ENCODE measurements at regions not wholly inside any gene's neighbourhood (a gene's known extent, or its start where the extent isn't known, plus 50 kb on each side); places are given as distances from the start of the nearest gene placed in this dataset.

DNA sequence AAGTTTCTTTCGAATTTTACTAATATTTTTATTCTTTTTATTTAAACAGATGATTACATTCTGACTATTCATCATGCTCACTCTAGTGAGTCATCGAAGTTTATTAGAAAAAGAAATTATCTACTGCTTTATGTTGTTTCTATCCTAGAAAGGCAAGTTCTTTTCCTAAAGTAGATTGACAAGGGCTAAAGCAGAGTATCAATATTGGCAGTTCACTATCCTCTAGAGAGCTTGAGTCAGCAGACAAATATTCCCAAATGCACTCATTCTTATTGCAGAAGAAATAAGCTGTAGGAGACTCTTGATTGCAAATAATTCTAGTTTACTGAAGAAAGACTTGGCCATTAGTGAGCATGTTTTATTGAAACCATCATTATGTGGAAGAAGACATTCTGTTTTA is 911.8 kb downstream of the CENPC start:
- Histone ChIP-seq H3K4me3 (replicated peaks in 1 of 4; ENCODE audit: control extremely low read depth in 1 of 4, insufficient read depth in 1 of 4, low read depth in 3 of 4, low read length in 4 of 4) (no peak overlapping the region), H3K9me3 (ENCODE audit: control insufficient read depth, insufficient read depth, low read depth, low read length) (no peaks in the 10 kb centered on the region), H3K4me2 (ENCODE audit: extremely low read depth, insufficient read depth, low read length) (no peak overlapping the region), H3K27ac (ENCODE audit: insufficient read depth, low read length) (no peak overlapping the region), H3K9ac (ENCODE audit: insufficient read depth, low read length) (no peak overlapping the region), H3K79me2 (ENCODE audit: control insufficient read depth, insufficient read depth, low read length) (no peaks in the 10 kb centered on the region), H4K20me1 (ENCODE audit: control insufficient read depth, extremely low read depth, insufficient read depth, low read length) (no peaks in the 10 kb centered on the region), H3K27me3 (ENCODE audit: control insufficient read depth, insufficient read depth, low read length) (no peaks in the 10 kb centered on the region), H2AFZ (ENCODE audit: low read length) (no peak overlapping the region), H3K4me1 (ENCODE audit: control insufficient read depth, extremely low read depth, insufficient read depth, low read length) (no peaks in the 10 kb centered on the region), H3K36me3 (ENCODE audit: control insufficient read depth, insufficient read depth, low read length) (no peaks in the 10 kb centered on the region)
- DNase-seq (ENCODE audit: low read depth in 2 of 2): no peak
- TF ChIP-seq, protein P1, sequence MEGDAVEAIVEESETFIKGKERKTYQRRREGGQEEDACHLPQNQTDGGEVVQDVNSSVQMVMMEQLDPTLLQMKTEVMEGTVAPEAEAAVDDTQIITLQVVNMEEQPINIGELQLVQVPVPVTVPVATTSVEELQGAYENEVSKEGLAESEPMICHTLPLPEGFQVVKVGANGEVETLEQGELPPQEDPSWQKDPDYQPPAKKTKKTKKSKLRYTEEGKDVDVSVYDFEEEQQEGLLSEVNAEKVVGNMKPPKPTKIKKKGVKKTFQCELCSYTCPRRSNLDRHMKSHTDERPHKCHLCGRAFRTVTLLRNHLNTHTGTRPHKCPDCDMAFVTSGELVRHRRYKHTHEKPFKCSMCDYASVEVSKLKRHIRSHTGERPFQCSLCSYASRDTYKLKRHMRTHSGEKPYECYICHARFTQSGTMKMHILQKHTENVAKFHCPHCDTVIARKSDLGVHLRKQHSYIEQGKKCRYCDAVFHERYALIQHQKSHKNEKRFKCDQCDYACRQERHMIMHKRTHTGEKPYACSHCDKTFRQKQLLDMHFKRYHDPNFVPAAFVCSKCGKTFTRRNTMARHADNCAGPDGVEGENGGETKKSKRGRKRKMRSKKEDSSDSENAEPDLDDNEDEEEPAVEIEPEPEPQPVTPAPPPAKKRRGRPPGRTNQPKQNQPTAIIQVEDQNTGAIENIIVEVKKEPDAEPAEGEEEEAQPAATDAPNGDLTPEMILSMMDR (conservative IDR thresholded peaks at IDR 0.05 in 1 of 2, IDR thresholded peaks at IDR 0.05 in 1 of 2; ENCODE audit: low read depth in 1 of 2, low read length in 2 of 2): no peak
- TF ChIP-seq EZH2 (IDR thresholded peaks at IDR 0.05; ENCODE audit: low read length, missing control alignments): no peak

DNA sequence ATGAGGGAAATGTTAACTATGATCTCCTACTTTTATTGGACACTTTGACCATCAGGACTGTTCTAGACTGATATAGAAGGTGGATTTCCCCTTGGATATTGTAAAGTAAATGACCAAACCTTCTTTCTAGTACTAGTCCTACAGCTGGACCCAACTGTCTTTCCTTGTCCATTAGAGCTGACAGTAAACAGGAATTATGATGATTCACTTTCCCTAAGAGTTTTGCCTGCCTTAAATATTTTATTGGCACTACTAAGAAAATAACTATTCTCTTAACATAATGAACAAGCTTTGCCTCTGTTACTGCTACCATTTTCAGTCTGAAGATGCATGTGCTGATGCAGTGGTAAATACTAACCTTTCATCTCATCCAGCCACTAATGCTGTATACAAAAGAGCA is 915.4 kb downstream of the CENPC start:
- DNase-seq (ENCODE audit: low read depth in 2 of 2): no peak

DNA sequence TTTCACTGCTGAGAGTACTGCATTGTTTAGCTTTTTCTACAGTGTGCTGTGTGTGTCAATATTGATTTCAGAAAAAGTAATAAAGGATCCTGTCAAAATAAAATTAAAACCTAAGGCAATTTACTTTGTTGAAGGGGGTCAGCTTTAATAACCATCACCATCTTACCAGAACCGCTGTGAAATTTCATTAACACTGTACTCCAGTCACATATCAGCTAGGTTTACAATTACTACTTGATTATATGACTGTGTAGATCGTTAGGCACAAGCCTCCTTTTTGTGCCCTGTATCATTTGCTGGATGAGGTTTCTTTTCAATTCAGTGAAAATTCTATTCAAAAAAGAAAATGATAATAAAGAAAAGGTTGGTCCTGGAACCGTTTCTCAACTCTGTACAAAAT is 917.2 kb downstream of the CENPC start:
- no peak overlapping the region for H3K4me3 ChIP-seq (replicated peaks in 1 of 4; ENCODE audit: control extremely low read depth in 1 of 4, insufficient read depth in 1 of 4, low read depth in 3 of 4, low read length in 4 of 4)
- no peaks in the 10 kb centered on the region for H3K79me2 ChIP-seq (ENCODE audit: control insufficient read depth, insufficient read depth, low read length)
- H3K4me2 ChIP-seq (ENCODE audit: extremely low read depth, insufficient read depth, low read length): no peak overlapping the region
- TF ChIP-seq, protein P1 (conservative IDR thresholded peaks at IDR 0.05 in 1 of 2, IDR thresholded peaks at IDR 0.05 in 1 of 2; ENCODE audit: low read depth in 1 of 2, low read length in 2 of 2): no peak
- TF ChIP-seq EZH2 (IDR thresholded peaks at IDR 0.05; ENCODE audit: low read length, missing control alignments): no peak
- no peaks in the 10 kb centered on the region for H4K20me1 ChIP-seq (ENCODE audit: control insufficient read depth, extremely low read depth, insufficient read depth, low read length)
- no peaks in the 10 kb centered on the region for H3K4me1 ChIP-seq (ENCODE audit: control insufficient read depth, extremely low read depth, insufficient read depth, low read length)
- no peaks in the 10 kb centered on the region for H3K9me3 ChIP-seq (ENCODE audit: control insufficient read depth, insufficient read depth, low read depth, low read length)
- no peak overlapping the region for H2AFZ ChIP-seq (ENCODE audit: low read length)
- H3K9ac ChIP-seq (ENCODE audit: insufficient read depth, low read length): no peak overlapping the region
- H3K27ac ChIP-seq (ENCODE audit: insufficient read depth, low read length): no peak overlapping the region
- no peaks in the 10 kb centered on the region for H3K27me3 ChIP-seq (ENCODE audit: control insufficient read depth, insufficient read depth, low read length)
- H3K36me3 ChIP-seq (ENCODE audit: control insufficient read depth, insufficient read depth, low read length): no peaks in the 10 kb centered on the region
- no peak for DNase-seq (ENCODE audit: low read depth in 2 of 2)

More for the DNA sequence above, 915.4 kb downstream of the CENPC start:
- no peaks in the 10 kb centered on the region for H3K27me3 ChIP-seq (ENCODE audit: control insufficient read depth, insufficient read depth, low read length)
- no peaks in the 10 kb centered on the region for H3K4me1 ChIP-seq (ENCODE audit: control insufficient read depth, extremely low read depth, insufficient read depth, low read length)
- H3K36me3 ChIP-seq (ENCODE audit: control insufficient read depth, insufficient read depth, low read length): no peaks in the 10 kb centered on the region
- no peaks in the 10 kb centered on the region for H4K20me1 ChIP-seq (ENCODE audit: control insufficient read depth, extremely low read depth, insufficient read depth, low read length)
- no peak overlapping the region for H3K4me3 ChIP-seq (replicated peaks in 1 of 4; ENCODE audit: control extremely low read depth in 1 of 4, insufficient read depth in 1 of 4, low read depth in 3 of 4, low read length in 4 of 4)
- H3K27ac ChIP-seq (ENCODE audit: insufficient read depth, low read length): no peak overlapping the region
- no peaks in the 10 kb centered on the region for H3K9me3 ChIP-seq (ENCODE audit: control insufficient read depth, insufficient read depth, low read depth, low read length)
- no peak overlapping the region for H3K9ac ChIP-seq (ENCODE audit: insufficient read depth, low read length)
- TF ChIP-seq, protein P1 (conservative IDR thresholded peaks at IDR 0.05 in 1 of 2, IDR thresholded peaks at IDR 0.05 in 1 of 2; ENCODE audit: low read depth in 1 of 2, low read length in 2 of 2): no peak
- TF ChIP-seq EZH2 (IDR thresholded peaks at IDR 0.05; ENCODE audit: low read length, missing control alignments): no peak
- no peak overlapping the region for H2AFZ ChIP-seq (ENCODE audit: low read length)
- H3K4me2 ChIP-seq (ENCODE audit: extremely low read depth, insufficient read depth, low read length): no peak overlapping the region
- H3K79me2 ChIP-seq (ENCODE audit: control insufficient read depth, insufficient read depth, low read length): no peaks in the 10 kb centered on the region
